ENCODE measurements at regions not wholly inside any gene's neighbourhood (a gene's known extent, or its start where the extent isn't known, plus 50 kb on each side); places are given as distances from the start of the nearest gene placed in this dataset.

- no peak overlapping the region for H2BK20ac ChIP-seq (ENCODE audit: low read length)
- no peak overlapping the region for H3K14ac ChIP-seq (ENCODE audit: insufficient read length)
- H2BK5ac ChIP-seq (ENCODE audit: low read depth, low read length) = no peak overlapping the region
- H3K23ac ChIP-seq (ENCODE audit: insufficient read length) = no peak overlapping the region
- no peaks in the 10 kb centered on the region for H3K79me2 ChIP-seq (ENCODE audit: control insufficient read depth in 1 of 2, insufficient read depth in 2 of 2, low read length in 2 of 2)
- no peak overlapping the region for H3K9ac ChIP-seq (replicated peaks in 1 of 4; ENCODE audit: extremely low read depth in 1 of 4, low read depth in 3 of 4, low read length in 3 of 4)
- H3K9me3 ChIP-seq (ENCODE audit: insufficient read depth in 2 of 2, low read depth in 1 of 2, low read length in 1 of 2) = no peaks in the 10 kb centered on the region
- H4K20me1 ChIP-seq (replicated peaks in 1 of 2; ENCODE audit: control insufficient read depth in 1 of 2, insufficient read depth in 2 of 2, low read length in 2 of 2) = no peaks in the 10 kb centered on the region
- TF ChIP-seq KDM4A (IDR thresholded peaks at IDR 0.05; ENCODE audit: low read depth, low read length, severe bottlenecking) (no peak), RAD21 (IDR thresholded peaks at IDR 0.05 in 1 of 2, conservative IDR thresholded peaks at IDR 0.05 in 1 of 2; ENCODE audit: low read depth in 2 of 2, low read length in 2 of 2) (peak; percentile 35 to 51), CEBPB (IDR thresholded peaks at IDR 0.05; ENCODE audit: low read depth, low read length) (peak; percentile 40; the same call in 1 of the 2 replicates)
- H3K18ac ChIP-seq (ENCODE audit: extremely low read depth, low read length) = no peak overlapping the region
- no peak overlapping the region for H2AFZ ChIP-seq (ENCODE audit: low read length)
- H2BK120ac ChIP-seq (replicated peaks; ENCODE audit: low read depth, low read length) = no peak overlapping the region
- no peak overlapping the region for H3K27ac ChIP-seq (ENCODE audit: low read depth, low read length)
- 82% methylated on average over 3 of the region's 3 CpGs; no CpG with 5 or more reads in 1 of the 2 experiments for WGBS, 2 experiments (ENCODE audit: extremely low coverage in 1 of 2, insufficient coverage in 1 of 2, insufficient read length in 1 of 2, insufficient replicate concordance in 2 of 2, low coverage in 1 of 2, low lambda C conversion rate in 2 of 2, missing lambda C conversion rate in 1 of 2)
- H3K36me3 ChIP-seq (ENCODE audit: control insufficient read depth in 2 of 4, insufficient read depth in 4 of 4, low read length in 3 of 4) = no peaks in the 10 kb centered on the region
- no peaks in the 10 kb centered on the region for H3K4me1 ChIP-seq (replicated peaks in 1 of 4; ENCODE audit: control insufficient read depth in 3 of 4, insufficient read depth in 4 of 4, low read length in 3 of 4)
- ChIA-PET CTCF (ENCODE audit: partially characterized antibody) (interaction anchor here (0.6 to 1.3 kb wide), 9 partner anchors 12 to 1330 kb away, joined by 3 read pairs; no protein-coding TSS in a partner anchor), POLR2A (ENCODE audit: partially characterized antibody) (no interaction called here)
- no peak overlapping the region for H2AK5ac ChIP-seq (ENCODE audit: low read depth, low read length)
- H3K27me3 ChIP-seq (replicated peaks in 1 of 4; ENCODE audit: control insufficient read depth in 3 of 4, extremely low read depth in 1 of 4, insufficient read depth in 3 of 4, low read length in 3 of 4) = no peaks in the 10 kb centered on the region
- H3K79me1 ChIP-seq (ENCODE audit: low read depth, low read length) = no peaks in the 10 kb centered on the region
- H2BK15ac ChIP-seq (ENCODE audit: low read length) = no peak overlapping the region
- H3K56ac ChIP-seq (replicated peaks; ENCODE audit: insufficient read length, low read depth, low read length) = no peak overlapping the region
- no peak overlapping the region for H2BK12ac ChIP-seq (ENCODE audit: low read depth, low read length)
- H3K23me2 ChIP-seq (ENCODE audit: low read depth, low read length) = no peaks in the 10 kb centered on the region
- no peak overlapping the region for H4K8ac ChIP-seq (ENCODE audit: extremely low read depth, insufficient read depth, low read length)
- H3K4ac ChIP-seq (replicated peaks; ENCODE audit: insufficient read length, low read depth, low read length) = no peak overlapping the region
- H3K4me3 ChIP-seq (ENCODE audit: extremely low read depth in 1 of 4, insufficient read depth in 2 of 4, low read depth in 3 of 4, low read length in 4 of 4) = no peak overlapping the region
- H4K5ac ChIP-seq (ENCODE audit: insufficient read length, low read depth, low read length) = no peak overlapping the region
- no peak for FAIRE-seq
- DNase-seq (ENCODE audit: low read depth in 1 of 2, low spot score in 2 of 2) = no peak
- H4K91ac ChIP-seq (replicated peaks; ENCODE audit: insufficient read length, low read length) = no peak overlapping the region
- no peak overlapping the region for H3K4me2 ChIP-seq (ENCODE audit: insufficient read depth in 1 of 2, low read depth in 2 of 2, low read length in 2 of 2)
These were observed 1539.8 kb upstream of the PIK3C3 start for GRCh38 chr18:40415176-40415791.

All from H1 (cell line).